C4-2B (cell line): ENCODE measurements at regions not wholly inside any gene's neighbourhood (a gene's known extent, or its start where the extent isn't known, plus 50 kb on each side); places are given as distances from the start of the nearest gene placed in this dataset.

Experiments used
- H3K27ac ChIP-seq: fragments of 450-650 bp; 2 replicates; pipeline ENCODE4 v1.5.1; 2017
- ZFX ChIP-seq: fragments of 450-650 bp; IDR thresholded peaks from 2 replicates; pipeline ENCODE4 v1.6.1; 2017
- TF ChIP-seq, protein P1 (sequence below): fragments of 450-650 bp; conservative IDR thresholded peaks from 2 replicates; pipeline ENCODE4 v1.5.1; 2017; ENCODE audit warnings: mild to moderate bottlenecking

DNA sequence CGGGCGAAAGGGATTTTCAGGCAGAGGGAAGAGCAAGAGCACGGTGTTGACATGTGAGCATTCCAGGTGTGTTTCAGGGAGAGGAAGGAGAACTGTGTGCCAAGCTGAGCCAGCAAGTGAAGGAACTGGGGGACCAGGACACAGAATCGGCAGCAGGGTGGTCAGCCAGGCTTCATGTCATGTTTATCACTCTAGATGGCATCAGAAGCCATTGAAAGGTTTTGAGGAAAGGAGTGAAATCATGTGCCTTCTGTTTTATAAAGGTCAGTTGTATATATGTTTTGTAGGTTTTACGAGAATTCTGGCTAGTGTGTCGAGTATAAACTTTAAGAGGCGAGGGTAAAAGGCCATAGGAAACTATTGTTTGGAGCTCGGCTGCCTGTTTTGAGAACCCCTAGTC, 682.3 kb downstream of the TRIML1 start:
- no peak overlapping the region for H3K27ac ChIP-seq
- TF ChIP-seq, protein P1, sequence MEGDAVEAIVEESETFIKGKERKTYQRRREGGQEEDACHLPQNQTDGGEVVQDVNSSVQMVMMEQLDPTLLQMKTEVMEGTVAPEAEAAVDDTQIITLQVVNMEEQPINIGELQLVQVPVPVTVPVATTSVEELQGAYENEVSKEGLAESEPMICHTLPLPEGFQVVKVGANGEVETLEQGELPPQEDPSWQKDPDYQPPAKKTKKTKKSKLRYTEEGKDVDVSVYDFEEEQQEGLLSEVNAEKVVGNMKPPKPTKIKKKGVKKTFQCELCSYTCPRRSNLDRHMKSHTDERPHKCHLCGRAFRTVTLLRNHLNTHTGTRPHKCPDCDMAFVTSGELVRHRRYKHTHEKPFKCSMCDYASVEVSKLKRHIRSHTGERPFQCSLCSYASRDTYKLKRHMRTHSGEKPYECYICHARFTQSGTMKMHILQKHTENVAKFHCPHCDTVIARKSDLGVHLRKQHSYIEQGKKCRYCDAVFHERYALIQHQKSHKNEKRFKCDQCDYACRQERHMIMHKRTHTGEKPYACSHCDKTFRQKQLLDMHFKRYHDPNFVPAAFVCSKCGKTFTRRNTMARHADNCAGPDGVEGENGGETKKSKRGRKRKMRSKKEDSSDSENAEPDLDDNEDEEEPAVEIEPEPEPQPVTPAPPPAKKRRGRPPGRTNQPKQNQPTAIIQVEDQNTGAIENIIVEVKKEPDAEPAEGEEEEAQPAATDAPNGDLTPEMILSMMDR: no peak
- no peak for TF ChIP-seq ZFX

DNA sequence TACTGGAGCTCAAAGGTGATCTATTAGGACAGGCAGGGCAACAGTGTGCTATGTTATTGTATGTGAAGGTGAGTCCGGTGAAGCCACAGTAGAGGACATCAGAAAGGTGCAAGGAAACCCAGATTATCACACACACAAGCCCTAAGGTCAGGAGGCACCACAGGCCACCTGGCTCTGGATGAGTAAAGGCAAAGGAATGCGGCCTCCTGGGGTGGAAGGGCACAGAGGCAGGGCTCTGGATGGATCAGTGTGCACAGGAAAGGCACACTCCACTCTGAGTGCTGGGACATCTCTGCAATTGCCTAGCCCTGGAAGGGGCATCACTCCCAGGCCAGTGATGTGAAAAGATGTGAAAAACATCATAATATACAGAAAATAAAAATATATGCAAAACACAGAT, 683.5 kb downstream of the TRIML1 start:
- no peak overlapping the region for H3K27ac ChIP-seq

DNA sequence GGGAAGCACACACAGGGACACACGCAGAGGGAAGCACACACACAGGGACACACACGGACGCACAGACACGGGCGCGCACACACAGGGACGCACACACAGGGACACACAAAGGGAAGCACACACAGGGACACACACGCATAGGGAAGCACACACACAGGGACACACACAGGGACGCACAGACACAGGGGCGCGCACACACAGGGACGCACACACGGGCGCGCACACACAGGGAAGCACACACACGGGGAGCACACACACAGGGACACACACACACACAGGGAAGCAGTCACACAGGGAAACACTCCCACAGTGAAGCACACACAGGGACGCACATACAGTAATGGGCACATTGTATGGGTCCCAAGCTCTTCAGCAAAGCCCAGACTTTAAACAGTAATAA, 685.3 kb downstream of the TRIML1 start:
- TF ChIP-seq, protein P1: no peak
- no peak for TF ChIP-seq ZFX
- no peak overlapping the region for H3K27ac ChIP-seq

More for the DNA sequence above, 683.5 kb downstream of the TRIML1 start:
- TF ChIP-seq, protein P1: no peak
- no peak for TF ChIP-seq ZFX

DNA sequence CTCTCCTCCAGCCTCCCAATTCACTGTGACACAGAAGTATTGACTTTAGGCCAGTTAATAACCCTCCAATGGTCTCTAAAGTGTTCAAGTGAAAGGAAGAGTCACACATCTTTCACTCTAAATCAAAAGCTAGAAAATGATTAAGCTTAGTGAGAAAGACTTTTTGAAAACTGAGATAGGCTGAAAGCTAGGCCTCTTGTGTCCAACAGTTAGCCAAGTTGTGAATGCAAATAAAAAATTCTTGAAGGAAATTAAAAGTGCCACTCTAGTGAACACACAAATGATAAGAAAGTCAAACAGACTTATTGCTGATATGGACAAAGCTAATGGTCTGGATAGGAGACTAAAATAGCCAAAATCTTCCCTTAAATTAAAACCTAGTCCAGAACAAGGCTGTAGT, 687.2 kb downstream of the TRIML1 start:
- no peak overlapping the region for H3K27ac ChIP-seq
- TF ChIP-seq, protein P1: no peak
- no peak for TF ChIP-seq ZFX

DNA sequence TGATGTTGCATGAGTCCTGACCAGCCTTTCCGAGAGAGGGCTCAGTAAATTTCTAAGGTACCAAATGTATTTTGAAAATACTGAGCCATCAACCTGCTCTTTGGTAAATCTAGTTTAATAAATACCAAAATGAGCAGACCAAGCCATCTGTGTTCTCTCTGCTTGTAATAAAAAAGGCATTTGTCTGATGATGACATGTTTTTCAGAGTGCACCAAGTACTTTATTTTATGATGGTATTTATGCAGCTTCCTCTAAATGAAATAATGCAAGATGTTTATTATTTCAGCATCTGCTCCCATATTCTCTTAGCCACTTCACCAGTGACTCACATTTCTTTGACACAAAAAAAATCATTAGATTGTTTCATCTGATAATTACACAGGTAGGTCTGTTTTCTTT, 700.5 kb downstream of the TRIML1 start:
- H3K27ac ChIP-seq: no peak overlapping the region
- TF ChIP-seq, protein P1: no peak
- TF ChIP-seq ZFX: no peak

DNA sequence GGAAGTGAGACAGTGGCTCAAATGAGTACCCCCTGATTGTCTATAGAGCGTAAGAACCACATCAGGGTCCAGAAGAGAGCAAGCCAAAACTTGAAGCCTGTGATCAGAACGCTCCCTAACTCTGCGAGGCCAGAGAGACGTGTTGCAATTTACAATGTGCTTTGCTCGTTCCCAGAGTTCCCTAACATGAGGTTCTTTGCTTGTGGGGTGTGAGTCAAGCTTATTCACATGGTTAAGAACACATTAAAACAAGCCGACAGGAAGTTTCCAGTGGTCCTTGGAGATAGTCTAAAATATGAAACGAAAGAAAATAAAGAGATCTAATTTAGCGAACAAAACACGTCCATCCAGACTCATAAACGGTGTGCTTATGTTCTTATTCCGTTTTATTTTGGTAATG, 702.3 kb downstream of the TRIML1 start:
- no peak overlapping the region for H3K27ac ChIP-seq
- TF ChIP-seq, protein P1: no peak
- TF ChIP-seq ZFX: no peak

DNA sequence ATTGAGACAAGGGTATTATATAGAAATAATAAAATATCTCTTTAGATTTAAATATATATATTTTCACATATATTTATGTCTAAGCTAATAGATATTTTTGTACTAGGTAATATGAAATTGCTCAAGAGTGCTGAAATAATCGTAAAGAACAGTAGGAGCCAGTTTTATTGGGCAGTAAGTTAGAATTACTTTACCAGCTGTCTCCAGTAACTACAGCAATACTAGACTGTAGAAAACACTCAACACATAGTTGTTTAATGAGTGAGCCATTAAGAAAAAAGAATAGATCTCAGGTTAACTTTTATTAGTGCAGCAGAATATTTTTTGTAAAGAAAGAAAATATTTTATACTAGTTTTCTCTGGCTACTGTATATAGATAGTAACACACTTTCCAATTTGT, 715.2 kb downstream of the TRIML1 start:
- no peak overlapping the region for H3K27ac ChIP-seq
- TF ChIP-seq ZFX: no peak
- TF ChIP-seq, protein P1: no peak
